Esophagus (tissue), 2 donors: ENCODE measurements at regions not wholly inside any gene's neighbourhood (a gene's known extent, or its start where the extent isn't known, plus 50 kb on each side); places are given as distances from the start of the nearest gene placed in this dataset.
A peak's percentile ranks its signal among the peaks of the same experiment; 100 is the strongest.

Experiments
- H3K27ac ChIP-seq, 2 donors: one replicate each; pipeline ENCODE4 v1.5.1; 2013; ENCODE audit warnings: low read depth in 2 of 2, mild to moderate bottlenecking in 2 of 2, inconsistent platforms in 1 of 2, low read length in 1 of 2, moderate library complexity in 1 of 2
- H3K27me3 ChIP-seq, 2 donors: one replicate each; pipeline ENCODE4 v1.6.1; 2013; ENCODE audit warnings: low read length in 2 of 2, control low read depth in 1 of 2, mild to moderate bottlenecking in 1 of 2; ENCODE audit not compliant: insufficient read depth in 2 of 2, control insufficient read depth in 1 of 2
- H3K36me3 ChIP-seq, 2 donors: one replicate each; pipeline ENCODE4 v1.6.1; 2013; ENCODE audit warnings: low read length in 1 of 2; ENCODE audit not compliant: control insufficient read depth in 2 of 2, insufficient read depth in 2 of 2
- H3K4me1 ChIP-seq, 2 donors: one replicate each; pipeline ENCODE4 v1.6.1; 2013; ENCODE audit warnings: low read length in 1 of 2; ENCODE audit not compliant: control insufficient read depth in 2 of 2, insufficient read depth in 2 of 2
- H3K4me3 ChIP-seq, 2 donors: one replicate each; pipeline ENCODE4 v1.5.1; 2013; ENCODE audit warnings: low read length in 2 of 2, mild to moderate bottlenecking in 2 of 2, low read depth in 1 of 2, moderate library complexity in 1 of 2
- H3K9me3 ChIP-seq, 2 donors: one replicate each; pipeline ENCODE4 v1.6.1; 2013; ENCODE audit warnings: mild to moderate bottlenecking in 2 of 2, low read depth in 1 of 2, low read length in 1 of 2, moderate library complexity in 1 of 2; ENCODE audit not compliant: control insufficient read depth in 2 of 2, insufficient read depth in 1 of 2
- WGBS, 2 donors: extraction: QIAGEN DNeasy Blood & Tissue Kit; methylation state at CpG; one replicate each; pipeline ENCODE4 v1.1.7; 2013; 5-methylcytosine and 5-hydroxymethylcytosine counted together
- donor health status: healthy with polysubstance abuse.
- donor health status: Bipolar disorder and iron deficiency.

DNA sequence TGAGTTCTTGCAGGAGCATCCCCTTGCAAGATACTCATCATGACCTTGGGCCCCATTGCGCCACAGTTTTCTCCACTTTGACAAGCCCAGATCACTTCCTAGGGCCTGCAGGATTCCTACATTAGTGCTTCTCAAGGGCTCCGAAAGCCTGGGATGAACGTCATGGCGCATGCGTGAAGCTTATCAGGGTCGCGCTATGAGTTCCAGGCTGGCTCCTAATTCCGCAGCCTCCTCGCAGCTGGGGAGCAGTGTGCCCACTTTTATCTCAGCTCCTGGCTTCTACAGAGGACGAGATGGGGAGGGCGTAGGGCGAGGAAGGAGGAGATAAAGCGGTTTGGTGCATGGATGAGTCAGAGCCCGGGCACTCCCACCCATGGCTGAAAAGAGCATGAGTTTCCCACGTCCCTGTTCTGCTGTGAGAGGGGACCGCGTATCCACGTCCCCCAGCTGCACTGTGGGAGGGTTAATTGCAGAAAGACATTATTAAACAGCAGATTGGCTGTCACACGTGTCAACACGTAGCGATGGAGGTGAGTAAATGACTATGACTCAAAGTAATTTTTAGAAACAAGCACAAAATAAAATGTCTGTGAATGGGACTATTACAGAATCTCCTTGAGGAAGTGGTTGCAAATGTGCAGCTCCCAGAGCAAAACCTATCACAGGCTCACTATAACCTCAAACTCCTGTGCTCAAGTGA lies 72.9 kb upstream of the DSP start:
- no peaks in the 10 kb centered on the region for H3K27me3 ChIP-seq
- 25 to 38% methylated on average over 21 of the region's 21 CpGs for WGBS, 2 donors
- no peaks in the 10 kb centered on the region for H3K36me3 ChIP-seq
- H3K27ac ChIP-seq = peak overlapping the region; percentile 50 to 65
- H3K4me1 ChIP-seq = peaks cover 0 to 5% of the 10 kb centered on the region in 2 donors
- no peaks in the 10 kb centered on the region for H3K9me3 ChIP-seq
- H3K4me3 ChIP-seq = peak overlapping the region; percentile 31 to 38

- WGBS, 2 donors = 52 to 55% methylated on average over 4 of the region's 4 CpGs
- H3K27me3 ChIP-seq = no peaks in the 10 kb centered on the region
- no peaks in the 10 kb centered on the region for H3K36me3 ChIP-seq
- no peak overlapping the region for H3K4me3 ChIP-seq
- H3K4me1 ChIP-seq = peaks cover 0 to 5% of the 10 kb centered on the region in 2 donors
- no peaks in the 10 kb centered on the region for H3K9me3 ChIP-seq
- no peak overlapping the region for H3K27ac ChIP-seq
Measured at GRCh38 chr6:7469696-7470095, 71.8 kb upstream of the DSP start.

- WGBS, 2 donors = 86 to 90% methylated on average over 2 of the region's 2 CpGs
Measured at GRCh38 chr6:7471171-7471570, 70.3 kb upstream of the DSP start.

DNA sequence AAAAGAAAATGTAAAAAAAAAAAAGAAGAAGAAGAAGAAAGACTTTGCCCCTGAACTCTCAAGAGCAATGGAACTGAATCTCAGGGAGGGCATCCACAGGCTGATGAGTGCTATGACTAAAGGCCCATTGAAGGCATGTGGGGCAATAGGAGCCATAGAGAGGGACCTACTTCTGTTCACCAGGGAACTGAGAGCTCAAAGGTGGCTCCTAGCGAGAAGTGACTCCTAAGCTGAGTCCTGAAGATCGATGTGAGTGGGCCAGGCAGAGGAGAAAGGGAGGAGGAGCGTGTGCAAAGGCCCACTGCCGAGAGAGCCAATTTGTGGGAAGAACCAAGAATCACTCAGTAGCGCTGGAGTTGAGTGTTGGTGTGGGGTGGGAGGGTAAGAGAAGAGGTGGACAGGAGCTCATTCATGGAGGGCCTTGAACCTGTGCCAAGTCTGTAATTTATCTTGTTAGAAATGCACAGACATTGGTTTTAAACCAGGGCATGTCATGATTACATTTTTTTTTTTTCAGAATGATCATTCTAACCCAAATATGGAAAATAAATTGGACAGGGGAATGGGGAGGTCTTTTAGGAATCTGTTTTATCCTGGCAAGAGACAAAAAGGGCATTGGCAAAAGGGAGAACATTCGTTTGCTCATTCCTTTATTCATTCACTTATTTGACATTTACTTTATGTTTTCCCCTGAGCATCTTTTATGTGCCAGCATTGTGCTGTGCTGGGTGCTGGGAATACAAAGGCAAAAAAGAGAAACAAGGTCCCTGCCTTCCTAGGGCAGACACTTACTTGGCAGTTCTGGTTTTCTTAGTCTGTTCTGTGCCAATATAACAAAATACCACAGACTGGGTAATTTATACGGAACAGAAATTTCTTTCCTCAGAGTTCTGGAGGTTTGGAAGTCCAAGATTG lies 67.4 kb upstream of the DSP start:
- Histone ChIP-seq H3K27me3 (no peaks in the 10 kb centered on the region), H3K4me3 (no peak overlapping the region), H3K4me1 (no peaks in the 10 kb centered on the region), H3K36me3 (no peaks in the 10 kb centered on the region), H3K9me3 (no peaks in the 10 kb centered on the region), H3K27ac (no peak overlapping the region)
- WGBS, 2 donors = 66 to 82% methylated on average over 7 of the region's 7 CpGs

More at GRCh38 chr6:7471171-7471570, 70.3 kb upstream of the DSP start:
- Histone ChIP-seq H3K27ac (no peak overlapping the region), H3K4me1 (peaks cover 0 to 5% of the 10 kb centered on the region in 2 donors), H3K9me3 (no peaks in the 10 kb centered on the region), H3K27me3 (no peaks in the 10 kb centered on the region), H3K36me3 (no peaks in the 10 kb centered on the region), H3K4me3 (no peak overlapping the region)

DNA sequence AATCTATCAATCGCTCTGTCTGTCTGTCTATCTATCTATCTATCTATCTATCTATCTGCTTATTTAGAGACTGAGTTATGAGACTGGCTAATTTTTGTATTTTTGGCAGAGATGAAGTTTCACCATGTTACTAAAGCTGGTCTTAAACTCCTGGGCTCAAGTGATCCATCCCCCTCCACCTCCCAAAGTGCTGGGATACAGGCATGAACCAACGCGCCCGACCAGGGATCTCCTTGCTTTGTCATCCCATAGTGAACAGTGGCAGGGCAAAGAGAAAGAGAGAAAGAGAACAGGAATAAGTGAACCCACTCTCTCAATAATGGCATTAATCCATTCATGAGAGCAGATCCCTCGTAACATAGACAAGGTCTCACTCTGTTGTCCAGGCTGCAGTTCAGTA lies 66.4 kb upstream of the DSP start:
- WGBS, 2 donors = 64 to 75% methylated on average over 5 of the region's 5 CpGs
- Histone ChIP-seq H3K36me3 (no peaks in the 10 kb centered on the region), H3K9me3 (no peaks in the 10 kb centered on the region), H3K27ac (no peak overlapping the region), H3K4me3 (no peak overlapping the region), H3K4me1 (no peaks in the 10 kb centered on the region), H3K27me3 (no peaks in the 10 kb centered on the region)

- H3K4me1 ChIP-seq = no peaks in the 10 kb centered on the region
- H3K27ac ChIP-seq = peak overlapping the region; percentile 76 to 85
- H3K4me3 ChIP-seq = no peak overlapping the region
- H3K9me3 ChIP-seq = no peaks in the 10 kb centered on the region
- H3K36me3 ChIP-seq = no peaks in the 10 kb centered on the region
- no peaks in the 10 kb centered on the region for H3K27me3 ChIP-seq
- 28% methylated on average over 12 of the region's 12 CpGs for WGBS, 2 donors
Measured at GRCh38 chr6:7479801-7480266, 61.6 kb upstream of the DSP start.

DNA sequence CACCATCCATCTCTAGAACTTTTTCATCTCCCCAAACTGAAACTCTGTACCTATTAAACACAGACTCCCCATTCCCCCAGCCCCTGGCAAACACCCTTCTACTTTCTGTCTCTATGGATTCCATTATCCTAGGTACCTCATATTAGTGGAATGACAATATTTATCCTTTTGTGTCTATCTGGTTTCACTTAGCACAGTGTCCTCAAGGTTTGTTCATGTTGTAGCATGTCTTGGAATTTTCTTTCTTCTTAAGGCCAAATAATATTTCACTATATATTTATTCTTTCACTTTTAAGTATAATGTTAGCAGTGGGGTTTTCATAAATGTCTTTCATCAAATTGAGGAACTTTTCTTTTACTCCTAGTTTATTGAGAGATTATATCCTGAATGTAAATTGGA lies 56.8 kb upstream of the DSP start:
- Histone ChIP-seq H3K27me3 (no peaks in the 10 kb centered on the region), H3K9me3 (no peaks in the 10 kb centered on the region), H3K36me3 (no peaks in the 10 kb centered on the region), H3K27ac (no peak overlapping the region), H3K4me1 (no peaks in the 10 kb centered on the region), H3K4me3 (no peak overlapping the region)

GRCh38 chr6:7486951-7487350 lies 54.5 kb upstream of the DSP start:
- Histone ChIP-seq H3K9me3 (no peaks in the 10 kb centered on the region), H3K36me3 (no peaks in the 10 kb centered on the region), H3K27me3 (no peaks in the 10 kb centered on the region), H3K27ac (no peak overlapping the region), H3K4me1 (no peaks in the 10 kb centered on the region), H3K4me3 (no peak overlapping the region)
- 79 to 88% methylated on average over 3 of the region's 3 CpGs for WGBS, 2 donors

DNA sequence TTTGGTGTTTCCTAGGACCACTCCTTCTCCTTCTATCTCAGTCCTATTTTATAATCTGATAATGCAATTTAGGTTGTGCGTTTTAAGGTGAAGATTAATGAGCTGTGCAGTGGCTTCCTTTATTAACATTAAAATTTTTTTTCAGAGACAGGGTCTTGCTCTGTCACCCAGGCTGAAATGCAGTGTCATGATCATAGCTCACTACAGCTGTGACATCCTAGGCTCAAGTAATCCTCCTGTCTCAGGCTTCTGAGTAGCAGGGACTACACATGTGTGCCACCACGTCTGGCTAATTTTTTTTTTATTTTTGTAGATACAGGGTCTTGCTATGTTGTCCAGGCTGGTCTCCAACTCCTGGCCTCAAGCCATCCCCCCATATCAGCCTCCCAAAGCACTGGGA lies 53.0 kb upstream of the DSP start:
- Histone ChIP-seq H3K4me1 (no peaks in the 10 kb centered on the region), H3K27ac (no peak overlapping the region), H3K27me3 (no peaks in the 10 kb centered on the region), H3K4me3 (no peak overlapping the region), H3K9me3 (no peaks in the 10 kb centered on the region), H3K36me3 (no peaks in the 10 kb centered on the region)
- WGBS, 2 donors = 64 to 73% methylated on average over 2 of the region's 2 CpGs
